IMR-90 (cell line): ENCODE measurements at regions not wholly inside any gene's neighbourhood (a gene's known extent, or its start where the extent isn't known, plus 50 kb on each side); places are given as distances from the start of the nearest gene placed in this dataset.

Experiments used
- ATAC-seq: fragments of 200-7000 bp; cut with Tn5 transposase; 2 replicates; pipeline ENCODE4 v1.9.1; 2020; ENCODE audit warnings: low read depth, mild to moderate bottlenecking, moderate library complexity
- BruUV-seq: library from RNA; stranded (reverse); fragments of 400-500 nt; replicated peaks from 2 replicates; lab custom pipeline; 2021; lab: Mats Ljungman, UMichigan
- CTCF ChIA-PET: fragments of 300-600 bp; formaldehyde crosslinking; extraction: SDS; loops from one replicate; lab custom pipeline; 2021; ENCODE audit warnings: antibody characterized with exemption; lab: Yijun Ruan, JAX
- POLR2A ChIA-PET: fragments of 300-600 bp; sonication (Branson Sonifier 250); formaldehyde crosslinking; loops from one replicate; lab custom pipeline; 2022; ENCODE audit warnings: antibody characterized with exemption; ENCODE audit not compliant: unreplicated experiment; lab: Charles Lee
- DNase-seq: peaks from one replicate; pipeline ENCODE4 v3.0.0; 2013
- H2AFZ ChIP-seq: replicated peaks from 2 replicates; pipeline ENCODE3; 2013; ENCODE audit warnings: low read length, mild to moderate bottlenecking; ENCODE audit not compliant: poor library complexity
- H2AK5ac ChIP-seq: 2 replicates; pipeline ENCODE4 v1.6.1; 2013; ENCODE audit warnings: low read depth, low read length, inconsistent platforms
- H2AK9ac ChIP-seq: replicated peaks from 2 replicates; pipeline ENCODE3; 2013; ENCODE audit warnings: mild to moderate bottlenecking, low read depth, low read length, moderate library complexity; ENCODE audit not compliant: poor library complexity
- H2BK120ac ChIP-seq: 2 replicates; pipeline ENCODE4 v1.6.1; 2013; ENCODE audit warnings: low read depth, low read length, inconsistent platforms
- H2BK15ac ChIP-seq: 3 replicates; pipeline ENCODE4 v1.6.1; 2013; ENCODE audit warnings: low read depth, low read length, inconsistent platforms
- H2BK20ac ChIP-seq: 2 replicates; pipeline ENCODE4 v1.6.1; 2013; ENCODE audit warnings: low read depth, mild to moderate bottlenecking, inconsistent platforms, low read length, moderate library complexity
- H2BK5ac ChIP-seq: 2 replicates; pipeline ENCODE4 v1.6.1; 2013; ENCODE audit warnings: mild to moderate bottlenecking, low read depth, low read length, inconsistent platforms; ENCODE audit not compliant: poor library complexity, severe bottlenecking
- H3K14ac ChIP-seq: replicated peaks from 2 replicates; pipeline ENCODE4 v1.6.1; 2013; ENCODE audit warnings: low read depth, low read length, inconsistent platforms
- H3K18ac ChIP-seq: 2 replicates; pipeline ENCODE4 v1.6.1; 2013; ENCODE audit warnings: low read depth, low read length, control low read depth
- H3K23ac ChIP-seq: 2 replicates; pipeline ENCODE4 v1.6.1; 2013; ENCODE audit warnings: low read depth, low read length, inconsistent platforms
- H3K27ac ChIP-seq: 2 replicates; pipeline ENCODE4 v1.5.1; 2013; ENCODE audit warnings: mild to moderate bottlenecking, control low read depth, low read length; ENCODE audit not compliant: insufficient read depth
- H3K27me3 ChIP-seq: 2 replicates; pipeline ENCODE4 v1.6.1; 2013; ENCODE audit warnings: low read length; ENCODE audit not compliant: control insufficient read depth, insufficient read depth
- H3K36me3 ChIP-seq: 2 replicates; pipeline ENCODE4 v1.6.1; 2013; ENCODE audit warnings: low read length, mixed read lengths; ENCODE audit not compliant: control insufficient read depth, insufficient read depth
- H3K4ac ChIP-seq: 2 replicates; pipeline ENCODE4 v1.6.1; 2013; ENCODE audit warnings: low read depth, low read length, inconsistent platforms
- H3K4me1 ChIP-seq: 2 replicates; pipeline ENCODE4 v1.6.1; 2013; ENCODE audit warnings: low read length, mixed read lengths; ENCODE audit not compliant: control insufficient read depth, insufficient read depth
- H3K4me2 ChIP-seq: 2 replicates; pipeline ENCODE4 v1.6.1; 2013; ENCODE audit warnings: low read depth, mild to moderate bottlenecking, control low read depth, low read length, moderate library complexity
- H3K4me3 ChIP-seq: 2 replicates; pipeline ENCODE4 v1.5.1; 2013; ENCODE audit warnings: low read depth, mild to moderate bottlenecking, control low read depth, low read length, moderate library complexity; ENCODE audit not compliant: insufficient read depth
- H3K56ac ChIP-seq: 2 replicates; pipeline ENCODE4 v1.6.1; 2013; ENCODE audit warnings: low read length, inconsistent platforms; ENCODE audit not compliant: insufficient read depth; ENCODE audit errors: extremely low read depth
- H3K79me1 ChIP-seq, 2 experiments: 2 replicates each; pipeline ENCODE4 v1.6.1; 2013; ENCODE audit warnings: low read length in 2 of 2, inconsistent platforms in 1 of 2, low read depth in 1 of 2
- H3K9ac ChIP-seq: 2 replicates; pipeline ENCODE4 v1.6.1; 2013; ENCODE audit warnings: low read depth, low read length, control low read depth
- H3K9me1 ChIP-seq: 2 replicates; pipeline ENCODE4 v1.6.1; 2013; ENCODE audit warnings: low read length, inconsistent platforms; ENCODE audit not compliant: insufficient read depth
- H3K9me3 ChIP-seq: 2 replicates; pipeline ENCODE4 v1.6.1; 2013; ENCODE audit warnings: low read length; ENCODE audit not compliant: control insufficient read depth, insufficient read depth
- H4K20me1 ChIP-seq: 2 replicates; pipeline ENCODE4 v1.6.1; 2013; ENCODE audit warnings: low read length, inconsistent platforms; ENCODE audit not compliant: insufficient read depth
- H4K5ac ChIP-seq: 2 replicates; pipeline ENCODE4 v1.6.1; 2013; ENCODE audit warnings: mild to moderate bottlenecking, low read depth, low read length, control low read depth
- H4K8ac ChIP-seq, 2 experiments: 2 replicates each; pipeline ENCODE4 v1.6.1; 2013; ENCODE audit warnings: low read depth in 2 of 2, low read length in 2 of 2, control low read depth in 1 of 2, inconsistent platforms in 1 of 2
- H4K91ac ChIP-seq: 2 replicates; pipeline ENCODE4 v1.6.1; 2013; ENCODE audit warnings: low read depth, low read length, inconsistent platforms; ENCODE audit not compliant: insufficient read depth
- BHLHE40 ChIP-seq: fragments of 150-350 bp; IDR thresholded peaks from 2 replicates; pipeline ENCODE4 v1.6.1; 2016; ENCODE audit warnings: mild to moderate bottlenecking, low read depth, low read length
- CHD1 ChIP-seq: IDR thresholded peaks from 2 replicates; pipeline ENCODE4 v1.6.1; 2012; ENCODE audit warnings: low read depth, low read length, improper control_type of control experiment
- CTCF ChIP-seq: conservative IDR thresholded peaks from 2 replicates; pipeline ENCODE4 v1.5.1; 2012; ENCODE audit warnings: mild to moderate bottlenecking, low read depth, low read length, improper control_type of control experiment
- MAFK ChIP-seq: IDR thresholded peaks from 2 replicates; pipeline ENCODE4 v1.6.1; 2012; ENCODE audit warnings: low read depth, low read length, improper control_type of control experiment
- MAZ ChIP-seq: IDR thresholded peaks from 2 replicates; pipeline ENCODE4 v1.6.1; 2012; ENCODE audit warnings: low read depth, mild to moderate bottlenecking, low read length, improper control_type of control experiment, moderate library complexity, borderline replicate concordance
- NFE2L2 ChIP-seq: fragments of 150-350 bp; IDR thresholded peaks from 2 replicates; pipeline ENCODE4 v1.6.1; 2016; ENCODE audit warnings: low read depth, mild to moderate bottlenecking, low read length
- RCOR1 ChIP-seq: IDR thresholded peaks from 2 replicates; pipeline ENCODE4 v1.6.1; 2012; ENCODE audit warnings: mild to moderate bottlenecking, low read length, improper control_type of control experiment; ENCODE audit not compliant: insufficient replicate concordance
- RFX5 ChIP-seq: IDR thresholded peaks from 2 replicates; pipeline ENCODE4 v1.8.0; 2012; ENCODE audit warnings: low read depth, mild to moderate bottlenecking, low read length, moderate library complexity
- USF2 ChIP-seq: fragments of 150-350 bp; IDR thresholded peaks from 2 replicates; pipeline ENCODE4 v1.6.1; 2017; ENCODE audit warnings: mild to moderate bottlenecking, antibody characterized with exemption, low read length, low read depth
- WGBS, 2 experiments: methylation state at CpG; one replicate each; pipeline versions ENCODE4 v1.1.5 to v1.1.7; 2013; ENCODE audit warnings: missing lambda C conversion rate in 2 of 2; ENCODE audit not compliant: insufficient read length in 1 of 2; ENCODE audit errors: extremely low coverage in 2 of 2; 5-methylcytosine and 5-hydroxymethylcytosine counted together
- dilution Hi-C: fragments of 300-500 bp; cut with HindIII; formaldehyde crosslinking; loops from one replicate; pipeline ENCODE4 v1.14.3; 2018; ENCODE audit warnings: low sequenced_read_pairs; ENCODE audit not compliant: unreplicated experiment
- in situ Hi-C: fragments of 300-500 bp; cut with MboI; formaldehyde crosslinking; loops from 3 replicates; pipeline ENCODE4 v1.14.3; 2019; ENCODE audit warnings: low sequenced_read_pairs, inconsistent platforms, mixed read lengths
- intact Hi-C: fragments of 100-400 bp; cut with micrococcal nuclease; formaldehyde crosslinking; loops from 2 replicates; pipeline ENCODE4 v1.10.0; 2022
- TF ChIP-seq, protein P1 (sequence below): fragments of 150-350 bp; IDR thresholded peaks from 2 replicates; pipeline ENCODE4 v1.6.1; 2016; ENCODE audit warnings: low read depth, mild to moderate bottlenecking, low read length, moderate library complexity, borderline replicate concordance

DNA sequence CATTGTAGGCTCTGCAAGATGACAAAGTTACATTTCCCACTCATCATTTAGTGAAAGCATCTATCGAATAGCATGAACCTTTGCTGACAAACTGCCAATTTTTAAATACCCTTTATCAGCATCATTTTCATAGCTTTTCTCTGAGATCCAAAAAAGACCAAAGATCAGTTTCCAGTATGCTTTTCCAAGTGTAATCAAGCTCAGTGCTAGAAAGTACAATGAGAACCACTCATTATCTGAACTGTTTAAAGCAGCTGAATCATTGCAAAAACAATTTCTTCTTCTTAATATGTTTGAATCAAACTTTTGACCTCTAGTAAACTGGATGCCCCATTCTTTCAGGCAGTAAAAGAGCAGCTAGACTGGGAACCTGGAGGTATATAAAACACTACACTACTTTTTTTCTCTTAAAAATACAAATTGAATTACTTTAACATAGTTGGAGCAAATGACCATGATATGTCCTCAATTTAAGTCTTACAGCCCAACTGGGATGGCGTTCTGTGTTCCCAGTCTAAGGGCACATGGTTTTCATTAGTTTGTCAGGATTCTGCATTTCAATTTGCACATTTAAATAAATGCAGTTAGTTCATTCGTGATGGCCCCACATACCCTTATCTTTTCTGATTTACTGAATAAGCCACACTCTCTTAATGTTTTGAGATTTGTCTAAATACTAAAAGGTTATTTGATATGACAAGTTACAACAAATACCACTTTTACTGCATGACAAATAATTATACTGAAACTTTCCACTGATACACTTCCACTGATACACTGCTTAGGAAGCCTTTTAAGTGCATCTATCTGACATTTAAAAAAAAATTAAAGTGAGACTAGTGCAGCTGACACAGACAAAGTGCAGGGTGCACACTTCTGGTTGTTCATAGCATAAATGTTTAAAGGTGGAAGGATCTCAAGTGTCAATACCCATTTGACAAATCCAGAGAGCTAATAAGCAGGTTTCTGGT lies 146.0 kb upstream of the FRMD4B start:
- Histone ChIP-seq H3K4ac (no peak overlapping the region), H2BK15ac (no peak overlapping the region), H4K8ac (no peak overlapping the region), H3K56ac (no peak overlapping the region), H2BK120ac (no peak overlapping the region), H3K79me1 (no peaks in the 10 kb centered on the region), H3K4me1 (no peaks in the 10 kb centered on the region), H2AFZ (no peak overlapping the region), H4K91ac (no peak overlapping the region), H3K18ac (no peak overlapping the region), H3K9me3 (no peaks in the 10 kb centered on the region), H4K5ac (no peak overlapping the region), H3K4me3 (no peak overlapping the region), H3K9ac (no peak overlapping the region), H4K20me1 (no peaks in the 10 kb centered on the region), H3K36me3 (no peaks in the 10 kb centered on the region), H2BK20ac (no peak overlapping the region), H3K27ac (no peak overlapping the region), H2AK5ac (no peak overlapping the region), H3K14ac (no peak overlapping the region), H2AK9ac (no peak overlapping the region), H2BK5ac (no peak overlapping the region), H3K9me1 (no peaks in the 10 kb centered on the region), H3K4me2 (no peak overlapping the region), H3K23ac (no peak overlapping the region), H3K27me3 (no peaks in the 10 kb centered on the region)
- WGBS, 2 experiments, result 0% methylated on average over 1 of the region's 3 CpGs; no CpG with 5 or more reads in 1 of the 2 experiments
- no peak for DNase-seq
- dilution Hi-C loops, result no loop called here
- ChIA-PET CTCF (no interaction called here), POLR2A (interaction anchor here (0.5 kb wide), 1 partner anchor 268 kb away, joined by 3 read pairs; no protein-coding TSS in a partner anchor)
- no peak for ATAC-seq
- BruUV-seq, result no TSS peak
- TF ChIP-seq RCOR1 (no peak), NFE2L2 (no peak), RFX5 (no peak), CHD1 (no peak), MAFK (no peak), BHLHE40 (no peak), MAZ (no peak), USF2 (no peak), CTCF (no peak)
- TF ChIP-seq, protein P1, sequence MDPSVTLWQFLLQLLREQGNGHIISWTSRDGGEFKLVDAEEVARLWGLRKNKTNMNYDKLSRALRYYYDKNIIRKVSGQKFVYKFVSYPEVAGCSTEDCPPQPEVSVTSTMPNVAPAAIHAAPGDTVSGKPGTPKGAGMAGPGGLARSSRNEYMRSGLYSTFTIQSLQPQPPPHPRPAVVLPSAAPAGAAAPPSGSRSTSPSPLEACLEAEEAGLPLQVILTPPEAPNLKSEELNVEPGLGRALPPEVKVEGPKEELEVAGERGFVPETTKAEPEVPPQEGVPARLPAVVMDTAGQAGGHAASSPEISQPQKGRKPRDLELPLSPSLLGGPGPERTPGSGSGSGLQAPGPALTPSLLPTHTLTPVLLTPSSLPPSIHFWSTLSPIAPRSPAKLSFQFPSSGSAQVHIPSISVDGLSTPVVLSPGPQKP, result no peak
- intact Hi-C loops, result no loop called here
- in situ Hi-C loops, result no loop called here
